H1 (cell line): ENCODE measurements at regions not wholly inside any gene's neighbourhood (a gene's known extent, or its start where the extent isn't known, plus 50 kb on each side); places are given as distances from the start of the nearest gene placed in this dataset.

Experiments used
- CTCF ChIA-PET: fragments of 300-600 bp; sonication (Branson Sonifier 250); formaldehyde crosslinking; loops from one replicate; lab custom pipeline; 2021; ENCODE audit not compliant: partially characterized antibody; lab: Charles Lee
- POLR2A ChIA-PET: fragments of 300-600 bp; sonication (Branson Sonifier 250); formaldehyde crosslinking; loops from one replicate; lab custom pipeline; 2021; ENCODE audit warnings: inconsistent platforms; ENCODE audit not compliant: partially characterized antibody; lab: Charles Lee
- DNase-seq, 2 experiments: peaks; one replicate each; pipeline versions ENCODE4 v3.0.0 to v3.0.0-alpha.2; 2010 to 2022; ENCODE audit warnings: low spot score in 2 of 2, low read depth in 1 of 2, mixed read lengths in 1 of 2
- FAIRE-seq: peaks from 2 replicates; lab custom pipeline; 2011; peaks lifted over from hg19 to GRCh38; lab: Jason Lieb, UNC
- H2AFZ ChIP-seq: 2 replicates; pipeline ENCODE4 v1.8.1; 2012; ENCODE audit warnings: low read length, inconsistent platforms
- H2AK5ac ChIP-seq: 2 replicates; pipeline ENCODE4 v1.6.1; 2013; ENCODE audit warnings: low read depth, low read length
- H2BK120ac ChIP-seq: replicated peaks from 2 replicates; pipeline ENCODE3; 2013; ENCODE audit warnings: low read depth, low read length, inconsistent platforms
- H2BK12ac ChIP-seq: 2 replicates; pipeline ENCODE4 v1.6.1; 2013; ENCODE audit warnings: low read depth, low read length
- H2BK15ac ChIP-seq: 2 replicates; pipeline ENCODE4 v1.6.1; 2013; ENCODE audit warnings: low read length
- H2BK20ac ChIP-seq: 2 replicates; pipeline ENCODE4 v1.6.1; 2013; ENCODE audit warnings: low read length
- H2BK5ac ChIP-seq: 2 replicates; pipeline ENCODE4 v1.6.1; 2013; ENCODE audit warnings: low read depth, low read length
- H3K14ac ChIP-seq: 2 replicates; pipeline ENCODE4 v1.6.1; 2013; ENCODE audit warnings: inconsistent platforms; ENCODE audit not compliant: insufficient read length
- H3K18ac ChIP-seq: 2 replicates; pipeline ENCODE4 v1.6.1; 2013; ENCODE audit warnings: low read length; ENCODE audit errors: extremely low read depth
- H3K23ac ChIP-seq: 2 replicates; pipeline ENCODE4 v1.6.1; 2013; ENCODE audit warnings: inconsistent platforms; ENCODE audit not compliant: insufficient read length
- H3K23me2 ChIP-seq: 2 replicates; pipeline ENCODE4 v1.6.1; 2013; ENCODE audit warnings: low read depth, low read length
- H3K27ac ChIP-seq: 2 replicates; pipeline ENCODE4 v1.6.1; 2011; ENCODE audit warnings: low read depth, low read length, inconsistent platforms
- H3K27me3 ChIP-seq, 4 experiments: replicated peaks in 1 of 4; 1 replicate in 1 of 4; 2 replicates in 3 of 4; pipeline versions ENCODE4 v1.6.1 to v1.8.1; 2011 to 2013; ENCODE audit warnings: low read length in 3 of 4, mild to moderate bottlenecking in 3 of 4, inconsistent platforms in 2 of 4, mixed read lengths in 2 of 4, moderate library complexity in 1 of 4; ENCODE audit not compliant: control insufficient read depth in 3 of 4, insufficient read depth in 3 of 4; ENCODE audit errors: extremely low read depth in 1 of 4
- H3K36me3 ChIP-seq, 4 experiments: 2 replicates each; pipeline versions ENCODE4 v1.6.1 to v1.8.1; 2011 to 2013; ENCODE audit warnings: mild to moderate bottlenecking in 4 of 4, low read length in 3 of 4, moderate library complexity in 2 of 4, control low read depth in 1 of 4, inconsistent platforms in 1 of 4; ENCODE audit not compliant: insufficient read depth in 4 of 4, control insufficient read depth in 2 of 4
- H3K4ac ChIP-seq: replicated peaks from 2 replicates; pipeline ENCODE3; 2013; ENCODE audit warnings: low read length, low read depth, mixed read lengths, inconsistent platforms; ENCODE audit not compliant: insufficient read length
- H3K4me1 ChIP-seq, 4 experiments: replicated peaks in 1 of 4; 1 replicate in 1 of 4; 2 replicates in 3 of 4; pipeline versions ENCODE4 v1.6.1 to v1.8.1; 2011 to 2013; ENCODE audit warnings: low read length in 3 of 4, inconsistent platforms in 2 of 4, mixed read lengths in 1 of 4; ENCODE audit not compliant: insufficient read depth in 4 of 4, control insufficient read depth in 3 of 4
- H3K4me2 ChIP-seq, 2 experiments: 2 replicates each; pipeline versions ENCODE4 v1.6.1 to v1.8.1; 2011 to 2013; ENCODE audit warnings: low read depth in 2 of 2, low read length in 2 of 2, control low read depth in 1 of 2, inconsistent platforms in 1 of 2, mild to moderate bottlenecking in 1 of 2; ENCODE audit not compliant: insufficient read depth in 1 of 2
- H3K4me3 ChIP-seq, 4 experiments: fragments of 200-600, 300-600 bp in 1 of 4; sonication (generic), shearing (Covaris generic), sonication (Bioruptor Twin) in 1 of 4; 2 replicates each; pipeline versions ENCODE4 v1.5.1 to v1.8.1; 2011 to 2016; ENCODE audit warnings: low read length in 4 of 4, low read depth in 3 of 4, control low read depth in 2 of 4, inconsistent platforms in 2 of 4, mild to moderate bottlenecking in 2 of 4, mixed read lengths in 1 of 4, moderate library complexity in 1 of 4; ENCODE audit not compliant: insufficient read depth in 2 of 4; ENCODE audit errors: extremely low read depth in 1 of 4
- H3K56ac ChIP-seq: replicated peaks from 2 replicates; pipeline ENCODE3; 2013; ENCODE audit warnings: low read depth, mild to moderate bottlenecking, mixed read lengths, low read length, inconsistent platforms; ENCODE audit not compliant: insufficient read length
- H3K79me1 ChIP-seq: 2 replicates; pipeline ENCODE4 v1.6.1; 2013; ENCODE audit warnings: low read depth, low read length, control low read depth
- H3K79me2 ChIP-seq, 2 experiments: 2 replicates each; pipeline versions ENCODE4 v1.6.1 to v1.8.1; 2012 to 2013; ENCODE audit warnings: low read length in 2 of 2, mild to moderate bottlenecking in 2 of 2, inconsistent platforms in 1 of 2; ENCODE audit not compliant: insufficient read depth in 2 of 2, control insufficient read depth in 1 of 2
- H3K9ac ChIP-seq, 4 experiments: replicated peaks in 1 of 4; 1 replicate in 1 of 4; 2 replicates in 3 of 4; pipeline versions ENCODE4 v1.6.1 to v1.8.1; 2011 to 2013; ENCODE audit warnings: low read depth in 3 of 4, low read length in 3 of 4, control low read depth in 2 of 4, mild to moderate bottlenecking in 2 of 4, moderate library complexity in 2 of 4, inconsistent platforms in 1 of 4; ENCODE audit errors: extremely low read depth in 1 of 4
- H3K9me3 ChIP-seq, 2 experiments: 2 replicates each; pipeline versions ENCODE4 v1.6.1 to v1.8.1; 2012 to 2013; ENCODE audit warnings: mild to moderate bottlenecking in 2 of 2, moderate library complexity in 2 of 2, control low read depth in 1 of 2, inconsistent platforms in 1 of 2, low read depth in 1 of 2, low read length in 1 of 2, mixed read lengths in 1 of 2; ENCODE audit not compliant: insufficient read depth in 2 of 2
- H4K20me1 ChIP-seq, 2 experiments: replicated peaks in 1 of 2; 2 replicates each; pipeline versions ENCODE3 to v1.8.1; 2011 to 2013; ENCODE audit warnings: inconsistent platforms in 2 of 2, low read length in 2 of 2, mild to moderate bottlenecking in 1 of 2; ENCODE audit not compliant: insufficient read depth in 2 of 2, control insufficient read depth in 1 of 2
- H4K5ac ChIP-seq: 2 replicates; pipeline ENCODE4 v1.6.1; 2013; ENCODE audit warnings: low read length, low read depth, mixed read lengths, inconsistent platforms; ENCODE audit not compliant: insufficient read length
- H4K8ac ChIP-seq: 2 replicates; pipeline ENCODE4 v1.8.0; 2013; ENCODE audit warnings: mild to moderate bottlenecking, moderate library complexity, low read length, inconsistent platforms; ENCODE audit not compliant: insufficient read depth; ENCODE audit errors: extremely low read depth
- H4K91ac ChIP-seq: replicated peaks from 2 replicates; pipeline ENCODE3; 2013; ENCODE audit warnings: low read length, mixed read lengths, inconsistent platforms; ENCODE audit not compliant: insufficient read length
- ATF2 ChIP-seq: IDR thresholded peaks from 2 replicates; pipeline ENCODE4 v1.6.1; 2012; ENCODE audit warnings: low read length, inconsistent platforms
- CHD2 ChIP-seq: IDR thresholded peaks from 2 replicates; pipeline ENCODE4 v1.6.1; 2012; ENCODE audit warnings: low read length, improper control_type of control experiment
- CREB1 ChIP-seq: IDR thresholded peaks from 2 replicates; pipeline ENCODE4 v1.6.1; 2012; ENCODE audit warnings: inconsistent platforms
- FOSL1 ChIP-seq: IDR thresholded peaks from 2 replicates; pipeline ENCODE4 v1.6.1; 2011; ENCODE audit warnings: mild to moderate bottlenecking, low read depth, low read length, moderate library complexity; ENCODE audit not compliant: insufficient read depth
- JUN ChIP-seq: IDR thresholded peaks from 2 replicates; pipeline ENCODE4 v1.6.1; 2011; ENCODE audit warnings: low read depth, mild to moderate bottlenecking, improper control_type of control experiment, low read length
- JUND ChIP-seq: IDR thresholded peaks from 2 replicates; pipeline ENCODE4 v1.6.1; 2011; ENCODE audit warnings: mild to moderate bottlenecking, improper control_type of control experiment, low read length
- MAX ChIP-seq: IDR thresholded peaks from 2 replicates; pipeline ENCODE4 v1.6.1; 2012; ENCODE audit warnings: inconsistent platforms
- NANOG ChIP-seq: IDR thresholded peaks from 2 replicates; pipeline ENCODE4 v1.6.1; 2011; ENCODE audit warnings: low read length, low read depth, mild to moderate bottlenecking, inconsistent platforms; ENCODE audit not compliant: insufficient read depth, poor library complexity, severe bottlenecking
- NRF1 ChIP-seq: IDR thresholded peaks from 2 replicates; pipeline ENCODE4 v1.6.1; 2011; ENCODE audit warnings: mild to moderate bottlenecking, low read depth, low read length, improper control_type of control experiment
- PHF8 ChIP-seq: fragments of 200-600 bp; sonication (generic); conservative IDR thresholded peaks from 2 replicates; pipeline ENCODE4 v1.7.1; 2012; ENCODE audit warnings: low read depth, mild to moderate bottlenecking, inconsistent platforms, low read length, moderate library complexity
- POLR2A ChIP-seq, 2 experiments: IDR thresholded peaks; 1 replicate in 1 of 2; 2 replicates in 1 of 2; pipeline ENCODE4 v1.6.1; 2011; ENCODE audit warnings: low read depth in 2 of 2, low read length in 2 of 2, mild to moderate bottlenecking in 2 of 2; ENCODE audit errors: control extremely low read depth in 1 of 2
- RAD21 ChIP-seq, 2 experiments: IDR thresholded peaks in 1 of 2; conservative IDR thresholded peaks in 1 of 2; 2 replicates each; pipeline ENCODE4 v1.6.1; 2011; ENCODE audit warnings: low read depth in 2 of 2, low read length in 2 of 2, improper control_type of control experiment in 1 of 2, inconsistent platforms in 1 of 2, mild to moderate bottlenecking in 1 of 2, moderate library complexity in 1 of 2
- SAP30 ChIP-seq: fragments of 300-600 bp; sonication (generic); IDR thresholded peaks from 2 replicates; pipeline ENCODE4 v1.7.1; 2012; ENCODE audit warnings: low read length, moderate library complexity, mild to moderate bottlenecking, inconsistent platforms; ENCODE audit not compliant: insufficient read depth, insufficient replicate concordance
- TAF1 ChIP-seq: IDR thresholded peaks from 2 replicates; pipeline ENCODE4 v1.6.1; 2011; ENCODE audit warnings: mild to moderate bottlenecking, low read depth, low read length
- WGBS, 2 experiments: shearing (Covaris generic) in 1 of 2; methylation state at CpG; one replicate each; pipeline versions ENCODE4 v1.1.6 to v1.1.7; 2013 to 2015; ENCODE audit warnings: low lambda C conversion rate in 2 of 2, mixed read lengths in 2 of 2, inconsistent platforms in 1 of 2, low coverage in 1 of 2, missing lambda C conversion rate in 1 of 2; ENCODE audit not compliant: insufficient replicate concordance in 2 of 2, insufficient coverage in 1 of 2, insufficient read length in 1 of 2; ENCODE audit errors: extremely low coverage in 1 of 2, missing lambda C conversion rate in 1 of 2; 5-methylcytosine and 5-hydroxymethylcytosine counted together

- no peak overlapping the region for H2BK5ac ChIP-seq
- no peak for DNase-seq
- ChIA-PET CTCF (no interaction called here), POLR2A (no interaction called here)
- FAIRE-seq: no peak
- H3K9ac ChIP-seq: no peak overlapping the region
- no peak overlapping the region for H2BK15ac ChIP-seq
- no peak overlapping the region for H4K5ac ChIP-seq
- WGBS, 2 experiments: 96% methylated on average over 2 of the region's 2 CpGs; no CpG with 5 or more reads in 1 of the 2 experiments
- H3K4ac ChIP-seq: no peak overlapping the region
- H3K79me1 ChIP-seq: no peaks in the 10 kb centered on the region
- no peak overlapping the region for H3K4me3 ChIP-seq
- H3K27me3 ChIP-seq: peaks cover 0 to 1% (median 0%) of the 10 kb centered on the region in 4 experiments; a peak in 1 of 7 replicates
- H3K56ac ChIP-seq: no peak overlapping the region
- H2BK20ac ChIP-seq: no peak overlapping the region
- no peak overlapping the region for H3K23ac ChIP-seq
- H3K4me2 ChIP-seq: no peak overlapping the region
- no peak overlapping the region for H4K8ac ChIP-seq
- no peak overlapping the region for H3K18ac ChIP-seq
- H2BK120ac ChIP-seq: no peak overlapping the region
- no peaks in the 10 kb centered on the region for H3K4me1 ChIP-seq
- H2AFZ ChIP-seq: no peak overlapping the region
- no peaks in the 10 kb centered on the region for H3K9me3 ChIP-seq
- no peaks in the 10 kb centered on the region for H3K36me3 ChIP-seq
- H3K23me2 ChIP-seq: no peaks in the 10 kb centered on the region
- no peaks in the 10 kb centered on the region for H4K20me1 ChIP-seq
- no peak overlapping the region for H2BK12ac ChIP-seq
- H3K27ac ChIP-seq: no peak overlapping the region
- H3K79me2 ChIP-seq: no peaks in the 10 kb centered on the region
- no peak overlapping the region for H4K91ac ChIP-seq
- no peak overlapping the region for H2AK5ac ChIP-seq
- no peak overlapping the region for H3K14ac ChIP-seq
- TF ChIP-seq CREB1 (no peak), PHF8 (no peak), NRF1 (no peak), MAX (no peak), CHD2 (no peak), SAP30 (no peak), RAD21 (IDR thresholded peaks at IDR 0.05 in 1 of 2, conservative IDR thresholded peaks at IDR 0.05 in 1 of 2; ENCODE audit: low read depth in 2 of 2, low read length in 2 of 2) (no peak), NANOG (no peak), ATF2 (no peak), JUN (no peak), JUND (no peak), POLR2A (IDR thresholded peaks at IDR 0.05; ENCODE audit: control extremely low read depth in 1 of 2, low read depth in 2 of 2, low read length in 2 of 2) (no peak), TAF1 (no peak), FOSL1 (no peak)
Measured at GRCh38 chr4:92170340-92170739, 133.4 kb upstream of the GRID2 start.
